T-cell (primary cell): ENCODE measurements at regions not wholly inside any gene's neighbourhood (a gene's known extent, or its start where the extent isn't known, plus 50 kb on each side); places are given as distances from the start of the nearest gene placed in this dataset.

Experiments
- ATAC-seq, 4 experiments: fragments of 200-7000 bp in 3 of 4; fragments of 150-1000 bp in 1 of 4; cut with Tn5 transposase; replicated peaks in 1 of 4; 1 replicate in 3 of 4; 2 replicates in 1 of 4; pipeline ENCODE4 v1.10.0; 2021; ENCODE audit warnings: moderate library complexity in 3 of 4, mild to moderate bottlenecking in 2 of 4, moderate number of reproducible peaks in 1 of 4
- CTCF ChIA-PET, 2 donors: fragments of 300-600 bp; sonication (Branson Sonifier 250); formaldehyde crosslinking; loops; one replicate each; lab custom pipeline; 2022; ENCODE audit warnings: antibody characterized with exemption in 2 of 2; lab: Charles Lee
- POLR2A ChIA-PET, 2 donors: fragments of 300-600 bp; sonication (Branson Sonifier 250); formaldehyde crosslinking; loops; one replicate each; lab custom pipeline; 2022; ENCODE audit warnings: antibody characterized with exemption in 2 of 2; lab: Charles Lee
- DNase-seq, 35 experiments: peaks; one replicate each; pipeline versions ENCODE4 v3.0.0 to v3.0.0-alpha.2; 2013 to 2023
- H3K27ac ChIP-seq: one replicate; pipeline ENCODE4 v1.5.1; 2013; ENCODE audit warnings: low read length
- H3K27me3 ChIP-seq, 2 experiments: replicated peaks in 1 of 2; 1 replicate in 1 of 2; 2 replicates in 1 of 2; pipeline versions ENCODE4 v1.6.1 to v1.7.0; 2013; ENCODE audit warnings: low read length in 1 of 2, mixed read lengths in 1 of 2; ENCODE audit not compliant: control insufficient read depth in 2 of 2, insufficient read depth in 2 of 2; ENCODE audit errors: extremely low read depth in 1 of 2
- H3K36me3 ChIP-seq, 2 donors: 1 replicate in 1 of 2; 2 replicates in 1 of 2; pipeline versions ENCODE4 v1.6.1 to v1.7.0; 2013; ENCODE audit warnings: low read length in 1 of 2; ENCODE audit not compliant: control insufficient read depth in 2 of 2, insufficient read depth in 1 of 2; ENCODE audit errors: extremely low read depth in 1 of 2
- H3K4me1 ChIP-seq, 2 experiments: 1 replicate in 1 of 2; 2 replicates in 1 of 2; pipeline versions ENCODE4 v1.6.1 to v1.7.0; 2013; ENCODE audit warnings: low read length in 2 of 2, mixed read lengths in 1 of 2; ENCODE audit not compliant: insufficient read depth in 2 of 2, control insufficient read depth in 1 of 2; ENCODE audit errors: extremely low read depth in 1 of 2
- H3K4me3 ChIP-seq, 2 donors: 1 replicate in 1 of 2; 2 replicates in 1 of 2; pipeline versions ENCODE4 v1.5.1 to v1.7.0; 2013; ENCODE audit warnings: mild to moderate bottlenecking in 2 of 2, low read length in 1 of 2, moderate library complexity in 1 of 2; ENCODE audit not compliant: control insufficient read depth in 1 of 2; ENCODE audit errors: extremely low read depth in 1 of 2
- H3K9me3 ChIP-seq: 2 replicates; pipeline ENCODE4 v1.7.0; 2013
- H3K27ac Mint-ChIP-seq, 2 donors: one replicate each; pipeline ENCODE4 v1.8.0; 2020 to 2021; ENCODE audit warnings: mild to moderate bottlenecking in 2 of 2, mixed read lengths in 2 of 2
- H3K27me3 Mint-ChIP-seq, 2 donors: one replicate each; pipeline ENCODE4 v1.8.0; 2021 to 2022; ENCODE audit warnings: mixed read lengths in 2 of 2
- H3K36me3 Mint-ChIP-seq: one replicate; pipeline ENCODE4 v1.8.0; 2021; ENCODE audit warnings: mixed read lengths
- H3K4me1 Mint-ChIP-seq, 3 donors: one replicate each; pipeline ENCODE4 v1.8.0; 2020 to 2022; ENCODE audit warnings: mixed read lengths in 3 of 3, mild to moderate bottlenecking in 1 of 3
- H3K4me3 Mint-ChIP-seq, 3 donors: one replicate each; pipeline ENCODE4 v1.8.0; 2020 to 2022; ENCODE audit warnings: mild to moderate bottlenecking in 3 of 3, mixed read lengths in 3 of 3, moderate library complexity in 3 of 3
- H3K9me3 Mint-ChIP-seq, 3 donors: one replicate each; pipeline ENCODE4 v1.8.0; 2020 to 2022; ENCODE audit warnings: mixed read lengths in 3 of 3
- WGBS: methylation state at CpG from one replicate; pipeline ENCODE4 v1.1.5; 2013; ENCODE audit warnings: missing lambda C conversion rate; ENCODE audit not compliant: insufficient coverage; 5-methylcytosine and 5-hydroxymethylcytosine counted together

DNA sequence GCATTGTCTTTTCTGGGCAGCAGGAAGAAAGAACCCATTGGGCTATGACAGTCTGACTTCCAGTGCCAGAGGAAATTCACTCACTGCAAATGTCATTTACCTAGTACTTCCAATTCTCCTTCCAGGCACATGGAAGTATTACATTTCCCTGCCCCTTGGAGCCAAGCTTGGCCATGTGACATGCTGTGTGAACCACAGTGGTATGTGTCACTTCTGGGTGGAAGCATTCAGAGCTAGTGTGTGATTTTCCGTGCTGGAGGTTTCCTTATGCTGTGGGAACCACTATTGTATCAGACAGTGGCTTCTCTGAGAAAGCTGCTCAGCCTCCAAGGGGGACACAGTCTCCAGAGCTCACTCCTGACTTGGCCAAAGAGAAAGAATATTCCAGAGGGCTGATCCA is 387.6 kb downstream of the CDC5L start:
- Histone ChIP-seq H3K27me3 (no peaks in the 10 kb centered on the region), H3K36me3 (no peaks in the 10 kb centered on the region), H3K9me3 (no peaks in the 10 kb centered on the region), H3K27ac (no peak overlapping the region), H3K4me1 (no peaks in the 10 kb centered on the region), H3K4me3 (no peak overlapping the region)
- ChIA-PET POLR2A (no interaction called here), CTCF (no interaction called here)
- DNase-seq (no peak), ATAC-seq (no peak)
- Mint-ChIP-seq H3K27me3 (peaks cover 0 to 1% of the 10 kb centered on the region in 2 donors), H3K4me3 (no peak overlapping the region), H3K27ac (no peak overlapping the region), H3K4me1 (peaks cover 3 to 7% (median 6%) of the 10 kb centered on the region in 3 donors), H3K36me3 (no peaks in the 10 kb centered on the region), H3K9me3 (peaks cover 0 to 7% (median 0%) of the 10 kb centered on the region in 3 donors)
- 78% methylated on average over 1 of the region's 1 CpG for WGBS

DNA sequence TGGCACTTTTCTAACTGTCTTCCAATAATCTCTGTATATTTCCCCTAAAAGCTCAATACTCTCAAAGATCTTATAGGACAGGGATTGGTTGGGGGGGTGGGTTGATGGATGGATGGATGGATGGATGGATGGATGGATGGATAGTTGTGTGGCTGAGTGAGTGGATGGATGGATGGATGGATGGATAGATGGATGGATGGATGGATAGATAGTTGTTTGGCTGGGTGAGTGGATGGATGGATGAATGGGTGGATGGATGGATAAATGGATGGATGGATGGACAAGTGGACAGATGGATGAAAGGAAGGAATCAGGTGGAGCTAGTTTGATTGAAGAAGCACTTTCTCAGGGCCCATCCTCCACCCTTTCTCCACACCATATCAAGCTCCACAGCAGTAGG is 388.8 kb downstream of the CDC5L start:
- Mint-ChIP-seq H3K4me1 (no peaks in the 10 kb centered on the region), H3K4me3 (no peak overlapping the region), H3K27me3 (peaks cover 0 to 1% of the 10 kb centered on the region in 2 donors), H3K36me3 (no peaks in the 10 kb centered on the region), H3K9me3 (peaks cover 0 to 7% (median 0%) of the 10 kb centered on the region in 3 donors), H3K27ac (no peak overlapping the region)
- ATAC-seq: no peak
- H3K36me3 ChIP-seq: no peaks in the 10 kb centered on the region
- no peak overlapping the region for H3K27ac ChIP-seq
- H3K27me3 ChIP-seq: no peaks in the 10 kb centered on the region
- no peaks in the 10 kb centered on the region for H3K9me3 ChIP-seq
- H3K4me3 ChIP-seq: no peak overlapping the region
- H3K4me1 ChIP-seq: no peaks in the 10 kb centered on the region
- no peak for DNase-seq
- ChIA-PET POLR2A (interaction anchor here in 1 of 2 donors (0.8 kb wide), 1 partner anchor 9 kb away, joined by 3 read pairs; no protein-coding TSS in a partner anchor), CTCF (interaction anchor here in 1 of 2 donors (0.5 kb wide), 1 partner anchor 369 kb away, joined by 6 read pairs; no protein-coding TSS in a partner anchor)

DNA sequence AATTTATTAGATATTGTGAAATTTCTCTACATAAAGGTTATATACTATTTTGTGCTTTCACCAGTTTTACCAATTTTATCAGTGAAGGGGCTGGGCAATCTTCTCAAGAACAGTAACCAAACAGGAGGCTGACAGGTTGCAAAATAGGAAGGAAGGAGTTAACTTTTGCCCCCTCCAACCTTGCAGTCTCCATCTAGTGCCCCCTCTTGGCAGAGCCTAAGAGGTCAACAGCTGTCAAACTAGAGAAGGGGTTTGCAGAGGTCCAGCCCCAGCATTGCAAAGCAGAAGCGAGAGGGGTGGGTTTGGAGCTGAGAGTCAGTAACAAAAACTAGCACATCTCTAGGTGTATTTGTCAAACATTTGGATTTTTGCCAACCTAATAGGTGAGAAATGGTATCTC is 391.0 kb downstream of the CDC5L start:
- no peaks in the 10 kb centered on the region for H3K9me3 ChIP-seq
- no peak for DNase-seq
- no peak overlapping the region for H3K27ac ChIP-seq
- no peak for ATAC-seq
- peaks cover 0 to 1% of the 10 kb centered on the region in 2 donors for H3K27me3 Mint-ChIP-seq
- ChIA-PET CTCF (no interaction called here), POLR2A (no interaction called here)
- no peaks in the 10 kb centered on the region for H3K4me1 Mint-ChIP-seq
- no peaks in the 10 kb centered on the region for H3K27me3 ChIP-seq
- WGBS: 100% methylated on average over 1 of the region's 1 CpG
- no peak overlapping the region for H3K27ac Mint-ChIP-seq
- no peaks in the 10 kb centered on the region for H3K4me1 ChIP-seq
- H3K36me3 ChIP-seq: no peaks in the 10 kb centered on the region
- no peak overlapping the region for H3K4me3 Mint-ChIP-seq
- no peaks in the 10 kb centered on the region for H3K36me3 Mint-ChIP-seq
- H3K9me3 Mint-ChIP-seq: peaks cover 2 to 11% (median 2%) of the 10 kb centered on the region in 3 donors
- no peak overlapping the region for H3K4me3 ChIP-seq
